Activated CD4-positive, CD25-positive, alpha-beta regulatory T cell (primary cell): ENCODE measurements at regions not wholly inside any gene's neighbourhood (a gene's known extent, or its start where the extent isn't known, plus 50 kb on each side); places are given as distances from the start of the nearest gene placed in this dataset.

Experiments used
- DNase-seq, 4 experiments: peaks; one replicate each; lab custom pipeline; 2025; lab: John Stamatoyannopoulos, UW

- no peak for DNase-seq
Measured at GRCh38 chr6:132974122-132974521, 159.8 kb downstream of the RPS12 start.

- no peak for DNase-seq
Measured at GRCh38 chr6:132977413-132977812, 163.0 kb downstream of the RPS12 start.

- DNase-seq: no peak
Measured at GRCh38 chr6:132978685-132979084, 164.3 kb downstream of the RPS12 start.

GRCh38 chr6:132993738-132994137, 179.4 kb downstream of the RPS12 start:
- no peak for DNase-seq

- no peak for DNase-seq
Measured at GRCh38 chr6:132995009-132995408, 180.6 kb downstream of the RPS12 start.

GRCh38 chr6:132995432-132995831, 181.1 kb downstream of the RPS12 start:
- no peak for DNase-seq

GRCh38 chr6:132998418-132998817, 184.0 kb downstream of the RPS12 start:
- no peak for DNase-seq

GRCh38 chr6:133001040-133001565, 186.7 kb downstream of the RPS12 start:
- no peak for DNase-seq

GRCh38 chr6:133004304-133004884, 190.0 kb downstream of the RPS12 start:
- DNase-seq: no peak

- no peak for DNase-seq
Measured at GRCh38 chr6:133012774-133013173, 198.4 kb downstream of the RPS12 start.

GRCh38 chr6:133016631-133017030, 202.3 kb downstream of the RPS12 start:
- no peak for DNase-seq

- DNase-seq: no peak
Measured at GRCh38 chr6:133017581-133017980, 203.2 kb downstream of the RPS12 start.

GRCh38 chr6:133026705-133027104, 212.3 kb downstream of the RPS12 start:
- DNase-seq: no peak

- no peak for DNase-seq
Measured at GRCh38 chr6:133033263-133033662, 207.9 kb upstream of the EYA4 start.

GRCh38 chr6:133034509-133035206, 206.5 kb upstream of the EYA4 start:
- no peak for DNase-seq

- no peak for DNase-seq
Measured at GRCh38 chr6:133040094-133040802, 200.9 kb upstream of the EYA4 start.

GRCh38 chr6:133040803-133041419, 200.2 kb upstream of the EYA4 start:
- no peak for DNase-seq

- DNase-seq: no peak
Measured at GRCh38 chr6:133042550-133043120, 198.5 kb upstream of the EYA4 start.

- DNase-seq: no peak
Measured at GRCh38 chr6:133046576-133046975, 194.6 kb upstream of the EYA4 start.

GRCh38 chr6:133047065-133047665, 194.0 kb upstream of the EYA4 start:
- DNase-seq: no peak

GRCh38 chr6:133047706-133048105, 193.5 kb upstream of the EYA4 start:
- DNase-seq: no peak

GRCh38 chr6:133051240-133051639, 189.9 kb upstream of the EYA4 start:
- no peak for DNase-seq
